ENCODE measurements at regions not wholly inside any gene's neighbourhood (a gene's known extent, or its start where the extent isn't known, plus 50 kb on each side); places are given as distances from the start of the nearest gene placed in this dataset.

DNA sequence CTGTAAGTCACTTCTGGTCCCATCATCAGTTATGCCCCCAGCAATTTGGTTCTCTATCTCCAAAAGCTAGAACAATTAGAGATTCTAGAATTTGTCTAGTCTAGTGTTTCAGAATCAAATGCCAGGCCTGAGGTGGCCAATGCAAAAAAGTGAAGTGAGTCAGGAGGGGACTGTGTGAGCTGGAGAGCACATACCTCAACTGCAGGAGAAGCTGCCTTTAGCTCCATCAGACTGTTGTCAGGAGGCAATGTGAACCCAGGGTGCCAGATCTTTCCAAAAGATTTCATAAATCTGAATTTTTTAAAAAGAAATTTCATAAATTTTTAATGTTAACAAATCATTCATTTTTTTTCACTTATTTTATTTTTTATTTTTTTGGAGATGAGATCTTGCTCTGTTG, 80.7 kb upstream of the EOMES start:
- TF ChIP-seq POLR2A (IDR thresholded peaks at IDR 0.05; ENCODE audit: low read length) (no peak), GATA1 (IDR thresholded peaks at IDR 0.05; ENCODE audit: low read depth, low read length) (no peak)
